DLD1 (cell line): ENCODE measurements at regions not wholly inside any gene's neighbourhood (a gene's known extent, or its start where the extent isn't known, plus 50 kb on each side); places are given as distances from the start of the nearest gene placed in this dataset.

Experiments used
- in situ Hi-C: cut with HindIII; loops from 2 replicates; pipeline ENCODE4 v1.10.0; 2017; ENCODE audit warnings: low sequenced_read_pairs

GRCh38 chr2:41859615-41860514 is 188.0 kb upstream of the PKDCC start:
- in situ Hi-C loops = loop anchor here (5.0 kb wide), 1 partner anchor 227 kb away; no protein-coding TSS in a partner anchor

GRCh38 chr2:41863062-41863461 is 184.8 kb upstream of the PKDCC start:
- in situ Hi-C loops = no loop called here

- in situ Hi-C loops = no loop called here
These were observed 182.6 kb upstream of the PKDCC start for GRCh38 chr2:41865263-41865662.

- in situ Hi-C loops = no loop called here
These were observed 180.3 kb upstream of the PKDCC start for GRCh38 chr2:41867553-41867952.

- in situ Hi-C loops = no loop called here
These were observed 178.1 kb upstream of the PKDCC start for GRCh38 chr2:41869542-41870264.

GRCh38 chr2:41870265-41870585 is 177.6 kb upstream of the PKDCC start:
- in situ Hi-C loops = no loop called here

- in situ Hi-C loops = no loop called here
These were observed 176.7 kb upstream of the PKDCC start for GRCh38 chr2:41871080-41871479.

- in situ Hi-C loops = no loop called here
These were observed 175.2 kb upstream of the PKDCC start for GRCh38 chr2:41872646-41873045.

- in situ Hi-C loops = no loop called here
These were observed 174.5 kb upstream of the PKDCC start for GRCh38 chr2:41873102-41874031.

GRCh38 chr2:41877114-41877678 is 170.6 kb upstream of the PKDCC start:
- in situ Hi-C loops = no loop called here

GRCh38 chr2:41878056-41878455 is 169.8 kb upstream of the PKDCC start:
- in situ Hi-C loops = no loop called here

- in situ Hi-C loops = no loop called here
These were observed 169.0 kb upstream of the PKDCC start for GRCh38 chr2:41878716-41879234.

- in situ Hi-C loops = no loop called here
These were observed 168.4 kb upstream of the PKDCC start for GRCh38 chr2:41879235-41879916.

GRCh38 chr2:41880561-41881243 is 167.1 kb upstream of the PKDCC start:
- in situ Hi-C loops = no loop called here

GRCh38 chr2:41881249-41881648 is 166.6 kb upstream of the PKDCC start:
- in situ Hi-C loops = no loop called here

GRCh38 chr2:41884718-41885117 is 163.1 kb upstream of the PKDCC start:
- in situ Hi-C loops = no loop called here

- in situ Hi-C loops = no loop called here
These were observed 161.6 kb upstream of the PKDCC start for GRCh38 chr2:41886145-41886664.

- in situ Hi-C loops = no loop called here
These were observed 161.1 kb upstream of the PKDCC start for GRCh38 chr2:41886757-41887156.

- in situ Hi-C loops = no loop called here
These were observed 157.5 kb upstream of the PKDCC start for GRCh38 chr2:41890341-41890740.
